NCI-H524 treated with DMSO at 0.1 percent for 48 hours (cell line): ENCODE measurements at regions not wholly inside any gene's neighbourhood (a gene's known extent, or its start where the extent isn't known, plus 50 kb on each side); places are given as distances from the start of the nearest gene placed in this dataset.
A peak's percentile ranks its signal among the peaks of the same experiment; 100 is the strongest.

Experiments used
- DNase-seq: peaks from one replicate; lab custom pipeline; 2025; lab: John Stamatoyannopoulos, UW

DNA sequence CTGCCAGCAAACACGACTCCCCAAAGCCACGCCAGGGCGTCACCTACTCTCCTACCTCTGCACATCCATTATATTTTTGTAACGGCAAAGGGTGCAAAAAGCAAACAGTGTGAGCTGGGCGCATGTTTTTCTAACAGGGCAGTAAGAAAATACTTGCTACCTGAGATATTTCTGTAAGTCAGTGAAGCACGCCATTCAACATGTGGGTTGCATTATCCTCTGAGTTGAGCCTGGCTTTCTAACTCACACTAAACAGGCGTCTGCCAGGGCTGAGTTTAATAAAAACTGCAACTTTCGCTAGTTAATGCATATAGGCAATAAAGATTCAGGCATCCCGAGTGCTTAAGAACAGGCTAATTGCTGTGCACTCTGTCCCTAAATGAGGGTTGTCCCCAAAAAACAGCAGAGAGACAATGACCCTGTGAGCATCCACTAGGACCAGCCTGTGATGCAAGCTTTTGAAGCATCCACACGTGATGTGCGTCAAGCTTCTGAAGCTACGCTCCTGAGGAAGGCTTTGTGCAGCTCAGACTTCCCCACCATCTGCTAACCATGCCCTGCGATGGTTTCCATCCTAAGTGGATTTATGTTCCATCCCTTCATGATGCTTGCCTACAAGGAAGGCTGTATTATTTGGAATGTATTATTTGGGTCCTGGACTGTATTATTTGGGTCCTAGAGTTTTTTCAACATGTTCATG, 70.0 kb upstream of the SIM2 start:
- DNase-seq: no peak

DNA sequence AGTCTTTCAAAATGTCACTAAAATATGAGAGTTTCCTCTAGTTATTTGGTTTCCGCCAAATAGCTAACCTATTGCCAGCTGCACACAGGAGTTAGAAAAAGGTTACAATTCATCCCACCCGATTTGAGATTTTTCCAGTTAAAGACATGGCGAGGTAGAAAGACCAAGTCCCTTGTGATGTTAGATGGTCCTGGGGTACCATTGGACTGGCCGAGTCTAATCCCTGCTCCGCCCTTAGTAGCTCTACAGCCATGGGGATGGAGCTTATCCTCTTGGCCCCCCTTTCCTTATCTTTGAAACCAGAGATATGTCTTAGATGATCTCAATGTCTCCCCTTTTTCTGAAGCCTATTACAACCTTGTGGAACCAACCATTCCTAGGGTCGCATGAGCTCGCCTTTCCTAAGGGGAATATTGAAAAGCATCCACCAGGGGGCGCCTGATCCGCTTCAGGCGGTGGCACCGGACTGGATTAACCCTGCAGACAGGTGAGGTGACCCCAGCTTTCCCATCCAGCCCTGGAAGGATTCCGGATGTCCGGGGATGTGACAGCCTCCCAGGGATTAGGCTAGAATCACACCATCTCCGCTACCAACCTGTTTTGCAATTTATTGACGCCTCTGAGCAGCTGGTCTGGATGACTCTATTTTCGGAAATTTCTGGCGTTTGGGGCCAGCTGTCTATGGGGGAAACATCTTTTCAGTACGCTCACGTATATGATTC, 68.3 kb upstream of the SIM2 start:
- DNase-seq: peak; percentile 24

DNA sequence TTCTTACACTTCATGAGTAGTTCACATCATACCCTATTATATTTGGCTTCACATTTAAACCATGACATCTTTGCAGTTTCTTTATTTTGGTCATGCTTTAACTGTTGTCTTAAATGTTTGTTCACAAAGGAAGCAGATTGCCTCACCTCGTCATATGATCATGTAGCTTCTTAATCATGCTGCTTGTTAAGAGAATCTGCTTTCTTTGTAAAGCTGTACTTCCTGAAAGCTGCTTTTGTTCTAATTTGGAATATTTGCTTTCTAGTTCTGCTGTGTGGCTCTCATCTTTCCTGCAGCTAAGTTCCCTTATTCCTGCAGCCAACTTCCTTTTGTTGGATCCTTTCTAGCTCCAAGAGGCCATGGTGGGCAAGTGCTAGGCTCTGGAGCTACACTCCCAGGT, 62.9 kb upstream of the SIM2 start:
- DNase-seq: no peak

DNA sequence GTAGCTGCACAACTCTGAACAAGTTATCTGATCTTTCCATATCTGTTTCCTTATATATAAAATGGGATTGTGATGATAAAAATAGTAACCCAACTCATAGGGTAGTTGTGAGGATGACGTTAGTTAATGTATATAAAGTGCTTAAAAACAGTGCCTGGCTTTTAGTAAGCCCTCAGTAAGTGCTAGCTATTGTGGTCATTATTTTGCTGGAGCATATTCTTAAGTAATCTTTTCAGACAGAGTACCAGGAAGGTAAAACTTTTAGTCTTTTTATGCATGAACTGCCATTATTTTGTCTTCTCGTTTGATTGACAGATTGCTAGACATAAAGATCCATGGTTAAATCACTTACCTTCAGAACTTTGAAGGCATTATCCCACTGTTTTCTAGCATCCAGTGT, 62.5 kb upstream of the SIM2 start:
- DNase-seq: no peak

DNA sequence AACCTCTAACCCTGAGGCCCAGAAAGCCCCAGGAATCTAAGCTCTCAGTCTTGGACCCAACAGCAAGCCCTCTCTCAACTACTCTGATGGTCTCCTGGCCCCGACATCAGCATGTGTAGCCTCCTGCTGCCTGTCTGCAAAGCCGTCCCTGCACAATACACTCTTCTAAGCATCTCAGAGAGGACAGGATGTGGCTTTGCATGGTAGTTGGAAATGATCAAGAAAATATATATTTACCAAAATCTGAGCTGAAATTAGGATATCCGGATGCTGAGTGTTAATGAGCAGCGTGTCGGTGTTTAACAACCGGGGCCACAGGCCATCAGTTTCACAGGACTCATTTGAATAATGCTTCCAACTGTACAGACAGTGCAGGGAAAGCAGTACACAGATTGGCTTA, 59.1 kb upstream of the SIM2 start:
- no peak for DNase-seq

DNA sequence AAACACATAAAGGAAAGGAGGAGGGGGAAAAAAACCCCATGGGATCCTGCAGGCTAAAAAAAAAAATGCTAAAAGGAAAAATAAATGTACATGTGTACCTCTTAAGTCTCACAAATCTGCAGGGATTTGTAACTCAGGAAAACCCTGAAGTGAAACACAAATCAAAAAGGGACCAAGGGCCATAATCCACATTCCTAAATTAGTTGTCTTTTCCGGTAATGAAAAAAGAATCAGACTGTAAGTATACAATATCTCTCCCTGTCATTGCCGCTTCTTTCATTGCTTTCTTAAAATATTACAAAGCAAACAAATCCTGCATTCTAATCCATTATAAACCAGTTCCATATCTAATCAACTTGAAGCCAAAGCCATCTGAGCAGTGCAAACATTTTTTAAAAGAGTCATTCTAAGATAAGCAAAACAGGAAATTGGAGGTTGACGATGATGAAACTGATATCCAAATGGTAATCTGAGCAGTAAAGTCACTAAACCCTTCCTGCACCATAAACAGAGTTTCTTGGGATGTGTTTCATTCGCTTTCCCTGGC, 58.7 kb upstream of the SIM2 start:
- no peak for DNase-seq

DNA sequence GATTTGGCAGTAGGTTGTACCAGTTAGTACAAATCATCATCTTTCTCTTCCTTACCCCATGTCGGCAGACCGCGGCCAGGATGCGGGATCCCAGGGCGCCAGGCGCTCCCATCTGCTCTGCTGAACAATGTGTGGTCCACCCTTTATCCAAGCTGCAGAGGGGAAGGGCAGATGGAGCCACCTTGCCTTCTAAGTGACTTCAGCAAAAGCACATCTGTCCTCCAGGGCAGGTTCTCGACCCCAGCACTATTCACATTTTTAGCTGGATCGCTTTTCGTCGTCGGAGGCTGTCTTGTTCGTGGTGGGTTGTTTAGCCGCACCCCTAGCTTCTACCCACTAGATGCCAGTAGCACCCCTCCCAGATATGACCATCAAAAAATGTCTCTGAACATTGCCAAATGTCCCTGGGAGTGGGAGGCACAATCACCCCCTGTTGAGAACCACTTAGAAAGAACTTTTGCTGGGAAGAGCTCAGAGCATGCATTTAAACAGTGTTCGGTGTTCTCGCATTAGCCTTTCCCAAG, 58.1 kb upstream of the SIM2 start:
- DNase-seq: no peak

DNA sequence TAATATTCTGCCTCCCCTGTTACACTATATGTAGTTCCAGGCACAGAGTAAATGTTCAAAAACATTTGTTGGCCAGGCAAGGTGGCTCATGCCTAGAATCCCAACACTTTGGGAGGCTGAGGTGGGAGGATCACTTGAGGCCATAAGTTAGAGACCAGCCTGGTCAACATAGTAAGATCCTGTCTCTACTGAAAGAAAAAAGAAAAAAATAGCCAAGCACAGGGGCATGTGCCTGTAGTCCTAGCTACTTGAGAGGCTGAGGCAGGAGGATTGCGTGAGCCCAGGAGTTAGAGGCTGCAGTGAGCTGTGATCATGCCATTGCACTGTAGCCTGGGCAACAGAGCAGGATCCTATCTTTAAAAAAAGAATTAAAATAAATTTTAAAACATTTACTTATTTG, 57.6 kb upstream of the SIM2 start:
- DNase-seq: no peak

DNA sequence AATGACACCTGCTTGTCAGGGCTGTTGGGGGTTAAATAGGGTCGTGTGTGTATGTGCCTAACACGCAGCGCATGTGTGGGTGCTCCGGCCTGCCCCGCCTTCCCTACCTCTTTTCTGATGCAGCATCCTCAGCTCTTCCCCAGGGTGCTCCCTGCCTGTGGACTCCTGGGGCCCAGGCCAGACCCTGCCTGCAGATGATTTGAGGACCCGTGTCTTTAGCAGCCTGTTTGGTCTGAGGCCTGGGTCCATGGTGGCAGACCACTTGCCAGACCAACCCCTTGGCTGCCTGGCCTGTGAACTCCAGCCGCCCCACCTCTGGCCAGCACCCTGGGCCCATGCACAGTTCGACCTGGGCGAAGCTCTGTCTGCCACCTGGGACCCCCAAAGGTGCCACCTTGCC, 57.0 kb upstream of the SIM2 start:
- no peak for DNase-seq

DNA sequence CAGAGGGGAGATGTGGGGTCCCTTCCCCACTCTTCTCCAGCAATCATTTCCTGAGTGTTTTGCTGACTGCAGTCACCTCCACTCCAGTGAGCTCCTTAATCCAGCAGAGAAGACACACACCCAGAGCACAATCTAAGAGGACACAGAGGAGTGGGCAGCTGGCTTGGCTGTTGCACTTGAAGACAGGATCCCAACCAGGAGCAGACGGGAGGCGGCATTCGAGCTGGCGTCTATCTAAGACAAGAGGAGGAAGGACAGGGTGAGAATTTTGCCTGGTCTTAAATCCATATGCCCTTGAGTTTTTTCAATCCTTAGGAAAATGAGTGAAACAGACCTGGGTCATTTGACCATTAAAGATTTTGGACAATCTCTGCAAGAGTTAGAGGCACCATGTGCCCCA, 56.1 kb upstream of the SIM2 start:
- no peak for DNase-seq

DNA sequence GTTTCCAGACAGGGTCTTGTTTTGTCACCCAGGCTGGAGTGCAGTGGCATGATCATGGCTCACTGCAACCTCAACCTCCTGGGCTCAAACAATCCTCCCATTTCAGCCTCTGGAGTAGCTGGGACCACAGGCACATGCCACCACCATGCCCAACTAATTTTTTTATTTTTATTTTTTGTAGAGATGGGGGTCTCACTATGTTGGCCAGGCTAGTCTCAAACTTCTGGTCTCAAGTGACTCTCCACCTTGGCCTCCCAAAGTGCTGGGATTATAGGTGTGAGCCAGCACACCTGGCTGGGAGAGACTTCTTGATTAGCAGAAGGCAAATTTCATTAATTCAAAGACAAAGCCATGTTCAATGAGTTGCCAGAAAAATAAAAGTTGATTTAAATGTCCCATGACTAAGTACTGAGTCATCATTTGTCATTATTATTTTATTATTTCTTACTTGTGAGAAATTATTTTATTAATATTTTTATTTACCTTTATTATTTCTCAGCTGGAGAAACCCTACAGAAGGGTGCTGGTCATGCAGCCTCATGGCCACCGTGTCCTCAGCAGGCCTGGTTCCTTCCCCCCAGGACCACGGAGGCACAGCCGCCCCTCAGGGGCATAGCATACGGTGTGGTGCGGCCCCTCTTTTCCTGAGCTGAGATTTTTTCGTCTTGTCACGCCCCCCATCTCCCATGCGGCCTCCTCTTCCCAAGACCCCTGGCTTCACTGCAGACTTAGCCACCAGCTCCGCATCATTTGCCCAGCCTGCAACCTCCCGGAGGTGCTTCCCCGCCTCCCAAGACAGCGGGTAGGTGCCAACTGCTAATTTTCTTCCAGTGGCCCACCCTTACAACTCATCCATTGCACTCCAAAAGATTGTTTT, 55.3 kb upstream of the SIM2 start:
- DNase-seq: no peak

DNA sequence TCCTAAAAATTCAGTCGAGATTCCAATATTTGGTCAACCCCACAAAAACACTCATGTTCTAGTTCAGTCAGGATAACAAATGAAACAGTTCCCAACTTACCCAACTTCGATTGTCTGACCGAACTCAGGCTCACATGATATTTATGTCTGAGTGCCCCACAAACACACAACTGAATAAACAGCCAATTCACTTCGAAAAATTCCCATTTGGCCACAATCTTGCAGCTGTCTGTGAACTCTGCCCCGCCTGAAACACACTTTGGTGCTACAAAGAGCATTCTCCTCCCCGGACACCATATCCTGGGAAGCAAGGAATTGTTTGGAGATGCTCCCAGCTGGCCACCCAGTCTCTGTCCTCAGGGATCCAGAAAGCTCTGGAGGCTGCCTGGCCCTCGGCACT, 52.9 kb upstream of the SIM2 start:
- DNase-seq: no peak

DNA sequence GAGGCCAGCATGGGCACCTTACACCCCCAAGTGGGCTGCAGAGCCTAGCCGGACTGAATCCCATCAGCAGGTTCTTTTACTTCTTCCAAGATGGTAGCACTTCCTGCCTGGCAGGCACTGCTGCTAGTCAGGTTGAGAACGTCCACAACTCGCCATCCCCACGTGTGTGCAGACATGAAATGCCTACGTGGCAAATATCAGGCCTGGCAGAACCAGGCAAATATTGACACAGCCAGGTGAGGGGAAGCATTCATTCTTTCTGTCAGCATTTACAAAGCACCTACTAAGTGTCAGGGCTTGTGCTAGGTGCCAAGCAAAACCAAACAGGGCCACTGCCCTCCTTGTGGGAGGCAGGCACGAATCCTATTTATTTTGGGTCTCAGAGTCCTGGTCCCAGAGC, 52.3 kb upstream of the SIM2 start:
- no peak for DNase-seq

DNA sequence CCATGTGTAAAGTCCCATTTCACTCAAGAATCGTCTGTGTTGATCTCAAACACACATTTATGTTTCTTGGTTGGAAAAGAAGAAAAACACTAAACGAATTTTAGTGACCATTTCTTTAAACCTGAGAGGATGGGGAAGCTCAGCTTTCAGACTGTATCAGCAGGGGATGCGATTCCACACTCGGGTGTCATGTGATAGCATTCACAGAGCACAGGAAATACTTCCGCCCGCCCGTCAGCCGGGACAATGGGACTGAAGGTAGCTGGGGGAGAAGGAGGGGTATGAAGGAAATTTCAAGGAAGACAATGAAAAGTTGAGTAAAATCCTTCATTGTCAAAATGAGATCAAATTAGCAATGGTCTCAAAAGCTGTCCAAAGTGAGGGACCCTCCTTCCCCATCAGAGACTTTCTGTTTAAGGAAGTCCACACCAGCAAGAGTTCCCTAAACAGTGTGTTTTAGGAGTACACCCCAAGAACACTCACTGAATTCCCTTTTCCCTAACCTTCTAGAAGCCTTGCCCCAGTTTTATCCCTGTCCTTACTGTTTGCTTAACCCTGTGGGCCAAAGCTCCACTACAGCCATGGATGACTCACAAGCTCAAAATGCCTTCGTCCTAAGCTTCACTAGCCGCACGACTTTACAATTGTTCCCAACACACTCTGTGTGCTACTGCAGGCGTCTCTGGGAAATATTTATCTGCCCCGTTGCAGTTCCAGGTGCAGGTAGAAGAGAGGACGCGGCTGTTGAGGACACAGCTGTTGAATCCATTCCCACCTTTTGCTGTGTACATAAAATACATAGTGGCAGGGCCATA, 51.4 kb upstream of the SIM2 start:
- DNase-seq: no peak
